Activated effector memory CD4-positive, alpha-beta T cell treated with Interleukin-2 at 50 U/mL for 16 hours (primary cell): ENCODE measurements at regions not wholly inside any gene's neighbourhood (a gene's known extent, or its start where the extent isn't known, plus 50 kb on each side); places are given as distances from the start of the nearest gene placed in this dataset.

Experiments
- DNase-seq: peaks from one replicate; pipeline ENCODE4 v3.0.0-alpha.2; 2020

DNA sequence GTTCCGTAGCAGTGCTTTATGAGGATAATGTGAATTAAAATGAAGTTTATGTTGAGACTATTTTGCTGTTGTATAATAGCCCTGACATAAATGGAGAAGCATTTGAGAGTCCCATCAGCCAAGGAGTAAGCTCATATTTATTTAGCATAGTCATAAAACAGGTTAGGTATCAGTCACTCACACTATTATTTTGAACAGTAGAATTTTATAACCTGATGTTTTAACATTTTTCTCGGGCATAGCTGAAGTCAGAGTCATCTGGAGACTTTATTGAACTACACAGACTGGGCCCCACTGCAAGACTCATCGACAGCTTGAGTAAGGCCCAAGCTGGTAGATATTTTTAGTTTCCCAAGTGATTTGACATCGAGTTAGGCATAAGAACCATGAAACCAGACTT, 620.3 kb upstream of the WWC1 start:
- DNase-seq: no peak

DNA sequence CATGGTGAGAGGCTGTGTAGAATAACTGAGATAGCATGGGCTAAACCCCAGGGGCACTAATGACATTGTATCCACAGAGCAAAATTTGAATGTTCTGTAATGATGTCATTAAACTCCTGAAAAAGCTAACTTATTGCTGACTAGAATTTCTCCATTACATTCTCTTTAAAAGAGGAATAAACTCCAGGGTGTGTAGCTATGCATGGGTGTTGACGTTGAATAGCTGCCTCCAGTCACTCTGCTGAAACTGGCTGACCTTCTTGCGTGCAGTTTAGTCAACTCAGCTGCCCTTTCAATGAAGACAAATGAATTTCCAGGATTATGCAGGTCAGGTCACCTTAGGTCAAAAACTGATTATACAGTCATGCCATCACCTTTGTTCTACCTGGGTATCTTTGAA, 617.5 kb upstream of the WWC1 start:
- DNase-seq: no peak

DNA sequence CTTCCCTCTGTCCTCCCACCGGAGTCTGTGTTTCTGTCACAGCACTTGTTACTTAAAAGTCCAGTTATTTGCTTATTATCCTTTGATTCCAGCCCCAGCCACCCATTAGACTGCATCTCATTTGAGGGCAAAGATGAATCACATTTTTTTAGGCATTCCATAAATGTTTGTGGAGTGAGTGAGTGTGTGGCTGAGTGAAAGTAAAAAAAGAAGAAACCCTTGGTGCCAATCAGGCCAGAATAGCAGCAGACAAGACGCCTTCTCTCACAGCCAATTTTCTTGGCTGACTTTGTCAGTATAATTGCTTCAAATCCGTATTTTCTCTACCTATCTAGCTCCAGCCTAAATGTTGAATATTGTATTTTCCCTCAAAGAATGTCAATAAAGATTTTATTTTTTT, 613.0 kb upstream of the WWC1 start:
- no peak for DNase-seq

DNA sequence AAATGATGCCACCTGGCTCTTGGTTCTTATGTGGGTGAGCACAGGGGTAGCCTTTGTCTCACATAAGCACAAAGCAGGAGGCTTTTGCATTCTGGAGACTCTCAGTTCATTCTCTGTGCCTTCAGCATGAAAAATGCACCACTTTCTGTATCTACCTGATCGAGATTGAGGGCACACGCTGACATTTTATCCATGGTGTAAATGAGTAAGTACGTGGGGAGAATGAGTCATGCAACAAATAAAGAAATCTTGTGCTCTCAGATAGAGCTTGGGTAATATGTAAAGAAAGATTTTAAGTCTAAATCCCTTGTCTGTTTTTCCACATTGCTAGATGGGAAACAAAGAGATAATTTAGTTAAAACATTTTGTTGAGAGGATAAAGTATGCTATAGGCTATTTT, 607.2 kb upstream of the WWC1 start:
- no peak for DNase-seq

DNA sequence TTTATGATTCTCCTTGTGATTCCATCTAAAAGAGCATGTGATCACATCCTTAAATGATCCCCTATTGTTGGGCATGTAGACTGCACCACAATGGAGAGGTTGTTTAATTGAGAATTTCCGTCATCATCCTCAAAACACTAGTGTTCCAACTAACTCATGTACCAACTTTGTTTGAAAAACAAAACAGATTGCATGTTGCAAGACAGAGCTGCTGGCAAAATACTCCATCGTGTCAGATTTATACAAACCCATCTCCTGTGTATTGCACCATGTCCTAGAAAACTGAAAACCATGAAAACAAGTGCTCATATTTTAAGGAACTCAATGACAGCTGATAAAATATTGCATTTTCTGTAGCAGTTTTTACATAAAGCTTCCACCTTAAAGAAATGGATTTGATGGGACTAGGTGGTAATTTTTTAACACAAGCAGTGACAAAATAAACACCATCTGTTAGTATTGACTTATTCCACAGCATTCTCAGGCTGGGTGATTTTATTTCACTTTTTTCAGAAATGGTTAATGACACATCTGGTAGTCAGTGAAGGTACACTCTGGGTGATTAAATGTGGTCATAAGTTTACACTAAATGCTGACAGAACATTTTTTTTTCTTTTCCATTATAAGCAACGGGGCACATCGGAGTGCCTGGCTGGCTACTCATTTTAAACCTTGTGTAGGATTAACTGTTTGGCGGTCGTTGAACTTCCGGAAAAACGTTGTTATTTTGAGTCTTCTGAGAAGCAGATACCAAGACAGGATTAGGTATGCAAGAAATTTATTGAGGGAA, 602.9 kb upstream of the WWC1 start:
- no peak for DNase-seq

DNA sequence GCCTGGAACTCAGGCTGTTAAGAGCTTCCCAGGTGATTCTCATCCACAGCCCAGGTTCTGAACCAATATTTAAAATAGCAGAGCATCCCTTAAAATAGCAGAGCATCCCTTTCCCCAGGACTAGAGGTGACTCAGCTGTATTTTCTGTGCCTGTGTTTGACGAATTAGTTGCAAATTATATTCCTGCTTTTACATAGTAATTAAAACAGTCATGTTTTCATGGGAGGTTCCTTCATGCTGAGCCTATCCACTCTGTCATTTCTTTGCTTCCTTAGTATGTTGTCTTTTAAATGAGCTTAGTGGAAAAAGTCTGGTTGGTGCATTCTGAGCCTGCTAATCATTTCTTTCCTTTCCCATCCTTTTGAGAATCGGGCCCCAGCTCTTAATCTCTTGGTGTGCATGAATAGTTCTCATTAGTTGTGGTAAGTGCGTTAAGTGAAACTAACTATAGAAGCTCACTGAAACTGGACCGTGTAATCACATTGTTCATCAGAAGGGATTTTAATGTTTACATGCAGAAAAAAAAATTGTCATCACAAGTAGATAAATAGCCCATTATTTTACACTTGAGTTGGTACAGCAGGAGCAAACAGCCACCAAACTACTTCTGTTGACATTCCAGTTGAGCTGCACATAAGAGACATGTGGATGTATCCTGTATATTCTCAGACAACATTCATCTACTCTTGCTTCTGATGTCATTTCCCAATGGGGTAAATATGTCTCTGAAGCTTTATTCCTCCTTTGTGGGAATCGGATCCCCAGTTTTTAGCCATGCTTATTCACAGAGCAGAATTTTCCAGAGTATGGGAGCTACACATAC, 596.9 kb upstream of the WWC1 start:
- no peak for DNase-seq

DNA sequence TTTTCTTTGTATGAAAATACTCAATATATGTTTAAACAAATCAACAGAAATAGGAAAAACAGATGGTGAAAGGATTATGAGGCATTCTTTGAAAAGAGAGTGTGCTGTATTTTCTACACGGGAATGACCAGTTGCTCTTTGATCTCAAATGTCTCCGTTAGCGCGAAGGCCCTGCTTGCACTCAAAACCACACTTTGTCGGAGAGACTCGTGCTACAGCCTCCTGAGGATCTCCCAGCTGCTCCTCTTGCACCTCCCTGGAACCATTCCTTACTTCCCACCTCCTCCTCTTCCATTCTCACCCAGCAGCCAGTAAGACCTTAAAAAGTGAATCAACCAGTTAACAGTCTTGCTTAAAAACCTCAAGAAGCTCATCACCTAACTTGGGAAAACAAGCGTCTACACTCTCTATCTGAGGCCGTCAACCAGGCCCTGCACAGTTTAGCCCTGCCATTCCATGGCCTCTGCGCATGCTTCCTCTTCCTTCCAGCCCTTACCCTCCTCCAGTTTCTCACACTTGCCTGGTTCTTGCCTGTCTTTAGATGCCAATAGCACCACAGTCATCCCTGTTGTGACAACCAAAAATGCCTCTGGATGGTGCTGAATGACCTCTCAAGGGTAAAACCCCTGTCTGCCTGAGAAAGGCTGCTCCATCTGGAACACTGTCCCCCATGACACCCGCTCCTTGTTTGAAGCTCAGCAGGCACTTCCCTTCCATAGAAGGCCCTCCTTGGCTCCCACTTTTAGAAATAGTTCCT, 594.7 kb upstream of the WWC1 start:
- no peak for DNase-seq

DNA sequence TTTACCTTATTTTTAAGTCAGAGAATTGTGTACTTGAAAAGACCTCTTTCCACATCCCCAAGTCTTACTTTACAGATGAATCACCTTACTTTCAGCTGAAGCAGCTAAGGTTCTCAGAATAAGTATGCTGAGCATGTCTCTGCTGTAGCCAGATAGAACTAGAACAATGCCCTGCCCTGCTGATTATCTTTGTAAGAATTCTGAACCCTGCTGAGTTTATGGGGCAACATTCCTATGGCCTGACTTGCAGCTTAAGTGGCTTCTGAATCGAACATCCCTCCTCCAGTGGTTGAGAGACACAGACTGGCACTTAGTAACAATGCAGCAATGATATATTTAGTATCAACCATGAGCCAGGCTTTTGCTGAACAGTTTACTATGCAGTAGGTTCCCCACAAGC, 592.0 kb upstream of the WWC1 start:
- no peak for DNase-seq

DNA sequence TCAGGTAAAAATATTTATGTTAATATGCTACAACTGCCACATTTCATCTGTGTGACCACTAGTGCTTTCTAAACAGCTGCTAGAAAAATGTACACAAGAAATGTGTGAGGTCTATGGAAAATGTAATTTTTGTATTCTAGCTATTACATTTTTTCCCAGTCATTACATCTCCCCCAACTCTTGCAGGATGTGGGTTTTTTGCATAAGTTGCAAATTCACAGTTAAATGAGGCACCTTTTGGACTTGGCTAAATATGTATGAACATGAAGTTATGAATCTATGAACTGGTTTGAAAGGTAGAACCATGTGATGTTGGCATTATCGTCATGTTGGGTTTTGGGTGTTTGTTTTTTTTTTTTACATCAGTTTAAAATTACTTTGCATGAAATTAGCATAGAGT, 590.4 kb upstream of the WWC1 start:
- no peak for DNase-seq

DNA sequence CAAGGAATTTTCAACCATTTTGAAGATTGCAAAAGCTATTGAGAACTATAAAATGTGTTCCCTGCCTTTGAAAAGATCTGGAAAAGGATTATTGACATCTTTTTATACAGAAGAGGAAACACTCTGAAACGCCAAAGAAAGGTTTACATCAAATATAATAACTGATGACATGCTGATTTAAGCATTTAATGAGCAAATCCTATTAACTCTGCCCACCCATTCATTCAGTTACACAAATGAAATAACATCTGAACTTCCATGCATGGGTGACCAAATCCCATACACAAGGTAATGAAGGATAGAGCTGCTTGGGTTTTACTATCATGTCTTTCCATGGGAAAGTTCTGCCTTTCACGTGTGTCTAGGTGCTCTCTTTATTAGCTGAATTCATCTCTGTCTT, 589.4 kb upstream of the WWC1 start:
- no peak for DNase-seq

DNA sequence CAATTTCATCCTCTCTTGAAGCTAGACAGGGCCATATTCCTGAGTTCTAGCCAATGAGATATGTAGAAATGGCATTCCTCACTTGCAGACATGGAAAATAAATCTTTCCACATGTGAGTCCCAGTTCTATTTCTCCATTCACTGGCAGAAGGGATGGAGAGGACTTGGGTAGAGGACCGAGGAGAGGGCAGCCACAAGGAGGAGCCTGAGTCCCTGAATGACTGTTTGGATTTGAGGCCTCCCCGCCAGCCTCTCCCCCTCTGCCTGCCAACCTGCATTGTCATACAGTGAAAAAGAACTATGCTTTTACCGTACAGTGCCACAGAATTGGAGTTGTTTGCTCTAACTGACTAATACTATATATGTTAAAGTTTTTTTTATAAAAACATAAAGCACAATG, 583.0 kb upstream of the WWC1 start:
- no peak for DNase-seq

DNA sequence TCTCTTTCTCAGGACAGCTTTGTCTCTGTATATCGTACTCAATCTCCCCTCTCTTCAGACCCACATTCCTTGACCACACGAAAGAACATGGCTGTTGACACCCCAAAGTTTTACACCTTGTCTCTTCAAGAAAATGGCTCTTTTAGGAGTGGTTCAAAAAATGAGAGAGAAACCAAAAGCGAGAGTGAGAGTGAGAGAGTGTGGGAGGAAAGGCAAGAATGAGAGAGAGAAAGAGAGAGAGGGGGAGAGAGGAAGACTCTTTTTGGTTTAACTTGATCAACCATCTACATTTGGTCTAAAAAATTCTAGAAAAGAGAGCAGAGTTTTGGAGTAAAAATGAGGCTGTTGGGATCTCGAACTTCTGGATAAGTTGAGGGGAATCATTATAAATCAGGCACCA, 581.8 kb upstream of the WWC1 start:
- DNase-seq: no peak

DNA sequence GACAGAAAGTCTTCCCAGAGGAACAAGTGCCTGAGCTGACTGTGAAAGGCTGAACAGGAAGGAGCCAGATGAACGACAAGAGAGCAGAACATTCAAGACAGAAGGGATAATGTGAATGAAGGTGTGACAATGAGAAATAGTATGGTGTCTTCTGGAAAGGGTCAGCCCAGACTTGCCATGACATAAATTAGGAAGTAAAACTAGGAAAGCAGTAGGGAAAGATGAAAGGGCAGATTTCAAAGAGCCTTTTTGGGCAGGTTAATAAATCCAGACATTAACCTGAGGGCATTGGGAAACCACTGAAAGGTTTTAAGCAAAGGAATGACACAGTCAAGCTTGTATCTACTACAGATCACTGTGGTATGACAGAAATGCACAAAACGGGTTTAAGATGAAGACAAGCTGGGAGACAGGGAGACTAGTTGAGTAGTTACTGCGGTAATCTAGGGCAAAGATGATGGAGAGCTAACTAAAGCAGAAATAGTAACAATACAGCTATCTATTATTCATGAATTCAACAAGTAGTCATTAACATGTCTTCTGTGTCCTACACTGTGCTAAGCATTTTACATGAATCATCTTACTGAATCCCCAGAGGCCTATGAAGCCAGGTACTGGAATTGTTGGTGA, 580.9 kb upstream of the WWC1 start:
- DNase-seq: no peak

DNA sequence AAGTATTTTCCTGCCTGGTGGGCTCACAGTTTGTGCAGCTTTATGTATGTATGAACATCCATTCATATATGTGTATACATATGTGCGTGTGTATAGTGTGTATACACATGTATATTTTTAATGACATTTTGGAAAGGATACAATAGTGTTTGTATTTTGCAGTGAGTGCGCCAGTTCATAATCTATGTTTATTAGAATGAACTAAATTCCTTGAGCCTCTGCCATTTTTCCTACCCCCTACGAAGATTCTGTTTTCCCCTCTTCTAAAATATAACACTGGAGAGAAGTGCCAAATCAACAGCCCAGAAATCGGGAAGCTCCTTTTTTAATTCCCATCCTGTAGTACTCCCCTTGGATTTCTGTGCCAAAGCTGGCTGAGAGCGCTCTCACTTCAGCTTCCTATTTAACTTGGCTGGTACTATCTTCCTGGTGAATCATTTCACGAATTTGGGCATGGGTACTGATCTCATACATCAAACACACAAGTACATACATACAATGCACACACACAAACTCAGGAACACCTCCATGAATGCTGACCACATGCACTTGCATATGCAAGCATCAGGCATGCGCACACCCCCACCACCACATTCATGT, 578.4 kb upstream of the WWC1 start:
- DNase-seq: no peak

DNA sequence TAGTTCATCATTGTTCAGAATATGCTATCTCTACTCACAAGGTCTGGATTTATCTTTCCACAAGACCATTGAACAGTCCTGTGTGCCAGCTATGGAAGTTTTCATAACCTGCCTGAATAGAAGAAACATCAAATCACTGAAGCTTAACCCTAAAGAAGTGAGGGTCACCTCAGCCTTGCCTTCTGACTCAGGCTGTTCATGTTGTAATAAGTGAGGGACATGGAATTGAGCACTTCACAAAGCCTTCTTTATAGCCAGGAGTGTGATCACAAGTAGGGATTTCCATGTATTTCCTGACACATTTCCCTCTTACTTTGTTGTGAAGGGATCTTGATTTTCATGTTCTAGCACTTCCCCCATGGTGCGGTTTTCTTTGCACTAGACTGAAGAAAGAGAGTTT, 577.5 kb upstream of the WWC1 start:
- no peak for DNase-seq

DNA sequence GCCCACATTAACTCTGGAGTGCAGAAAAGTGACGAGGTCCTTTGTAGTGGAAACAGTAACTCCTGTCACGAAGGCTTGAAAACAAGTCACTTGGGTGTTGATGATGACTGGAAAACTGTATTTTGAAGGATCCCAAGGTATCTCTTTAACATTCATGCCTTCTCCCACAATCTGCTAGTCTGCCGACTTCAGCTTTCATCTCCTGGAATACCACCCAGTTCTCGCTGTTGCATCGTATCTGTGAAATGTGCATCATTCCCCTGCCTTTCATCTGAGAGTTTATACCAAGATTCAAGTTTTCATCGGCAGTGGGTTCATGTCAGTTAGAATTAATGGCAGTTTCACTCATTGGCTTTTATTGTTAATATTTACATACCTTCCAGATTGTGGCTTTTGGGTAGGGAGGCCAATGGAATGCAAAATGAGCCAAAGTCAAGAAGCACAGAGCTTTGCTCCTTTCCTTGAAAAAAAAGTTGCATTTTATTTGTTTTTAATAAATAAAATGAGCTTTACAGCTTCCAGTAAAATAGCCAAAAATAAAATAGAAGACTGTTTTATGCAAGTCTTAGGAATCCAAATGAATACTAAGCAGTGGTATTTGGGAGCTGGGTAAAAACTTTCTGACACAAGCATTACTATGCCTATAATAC, 575.2 kb upstream of the WWC1 start:
- no peak for DNase-seq

DNA sequence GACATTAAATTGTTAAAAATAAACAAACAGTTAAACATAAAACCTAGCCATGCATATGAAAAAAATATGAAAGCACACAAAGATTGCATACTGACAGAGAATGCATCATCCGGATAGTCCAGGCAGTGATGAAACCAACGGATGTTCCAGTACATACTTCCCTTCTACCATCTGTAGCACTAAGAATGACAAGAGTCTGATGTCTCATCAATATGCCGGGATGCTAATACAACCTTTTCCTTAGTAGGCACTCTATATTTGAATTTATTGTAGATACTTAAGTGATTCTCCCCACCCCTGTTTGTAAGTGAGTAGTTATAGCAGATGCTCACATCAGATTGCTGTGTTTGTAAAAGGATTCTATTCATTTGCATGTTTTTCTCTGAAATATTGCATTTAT, 571.2 kb upstream of the WWC1 start:
- DNase-seq: no peak

DNA sequence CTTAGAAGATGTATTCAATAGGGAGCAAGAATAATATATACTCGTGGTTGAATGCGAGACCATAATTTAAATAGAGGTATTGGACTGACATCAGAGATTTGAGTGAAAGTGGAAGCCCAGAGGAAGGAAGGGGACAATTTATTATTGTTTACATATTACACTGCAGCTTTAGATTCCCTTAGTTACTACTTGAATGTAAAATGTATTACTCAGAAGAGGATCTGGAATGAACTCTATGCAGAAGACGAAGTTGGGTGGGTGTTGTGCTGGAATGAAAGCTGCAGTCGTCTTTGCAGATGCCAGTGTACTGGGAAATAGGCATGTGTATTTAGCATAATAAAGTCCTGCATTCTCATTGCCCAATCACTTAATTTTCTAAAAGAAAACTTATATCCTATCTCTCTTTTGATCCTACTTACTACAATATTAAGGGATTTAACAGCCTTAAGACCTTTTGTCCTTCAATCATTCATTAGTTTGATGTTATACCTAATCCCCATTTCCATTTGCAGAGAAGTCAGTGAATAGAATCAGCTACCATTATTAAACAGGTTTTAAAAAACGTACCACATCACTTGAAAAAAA, 570.7 kb upstream of the WWC1 start:
- DNase-seq: no peak

DNA sequence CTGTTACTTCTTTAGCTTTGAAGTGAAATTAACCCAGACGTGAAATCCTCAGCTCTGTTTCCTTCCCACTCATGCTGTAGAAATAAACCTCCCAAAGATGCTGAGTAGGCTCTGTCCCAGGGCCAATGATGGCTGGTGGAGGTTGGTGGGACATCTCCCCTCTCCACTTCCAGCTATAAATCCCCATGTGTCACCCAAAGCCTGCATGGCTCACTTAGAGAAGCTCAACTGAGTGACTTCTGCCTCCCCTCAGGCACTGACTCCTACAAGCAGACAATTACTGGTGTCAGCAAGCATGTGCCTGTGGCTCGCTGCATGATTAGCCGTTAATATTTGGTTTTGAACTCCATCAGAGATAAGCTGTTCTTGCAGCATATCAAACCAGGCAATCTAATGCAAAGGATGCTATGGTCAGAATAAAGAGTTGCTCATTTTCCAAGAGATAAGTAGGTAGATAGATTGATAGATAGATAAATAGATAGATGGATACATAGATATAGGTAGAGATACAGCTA, 569.5 kb upstream of the WWC1 start:
- DNase-seq: no peak

DNA sequence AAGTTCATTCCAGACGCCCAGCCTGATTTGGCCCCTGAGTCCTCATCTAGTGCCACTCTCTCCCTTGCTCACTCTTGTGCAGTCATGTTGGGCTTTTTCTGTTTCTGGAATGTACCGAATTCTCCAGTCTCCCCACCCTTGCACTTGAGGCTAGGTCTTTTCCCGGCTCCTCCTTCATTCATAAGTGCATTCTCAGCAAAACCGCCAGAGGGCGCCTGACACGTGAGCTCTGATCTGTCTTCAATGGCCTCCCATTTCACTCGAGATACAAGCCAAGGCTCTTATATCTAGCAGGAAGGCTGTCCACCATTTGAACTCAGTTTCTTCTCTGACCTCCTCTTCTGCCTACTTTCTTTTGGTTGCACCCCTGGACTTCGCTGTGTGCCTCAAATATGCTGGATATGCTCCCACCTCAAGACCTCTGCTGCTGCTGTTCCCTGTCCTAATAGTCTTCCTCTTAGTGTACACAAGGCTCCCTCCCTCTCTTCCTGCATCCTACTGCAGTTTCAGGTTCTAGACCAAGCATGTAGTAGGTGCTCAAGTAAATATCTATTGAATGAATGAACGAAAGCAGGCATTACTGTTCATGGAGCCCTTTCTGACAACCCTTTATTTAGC, 568.1 kb upstream of the WWC1 start:
- DNase-seq: peak; percentile 18

DNA sequence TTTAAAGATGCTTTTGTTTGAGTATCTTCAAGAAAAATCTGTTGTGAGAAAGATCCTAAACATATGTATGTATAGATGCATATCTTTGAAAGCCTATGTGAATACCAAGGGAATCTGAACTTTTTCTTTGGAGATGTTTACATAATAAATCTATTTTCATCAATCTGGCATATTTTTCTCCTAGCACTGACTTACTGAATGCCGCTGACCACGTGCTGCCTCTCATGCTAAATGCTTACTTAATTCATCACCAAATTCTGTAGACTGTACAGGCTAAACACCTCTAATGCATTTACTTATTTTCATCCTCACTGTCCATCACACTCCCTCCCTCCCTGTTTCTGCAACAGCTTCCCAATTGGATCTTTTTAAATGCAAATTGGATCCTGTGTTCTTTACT, 566.2 kb upstream of the WWC1 start:
- no peak for DNase-seq
